Endothelial cell of umbilical vein (primary cell): ENCODE measurements at regions not wholly inside any gene's neighbourhood (a gene's known extent, or its start where the extent isn't known, plus 50 kb on each side); places are given as distances from the start of the nearest gene placed in this dataset.
"Not testable (repeated sequence)": the region's sequence is repeated elsewhere in the genome, so short reads cannot be mapped to it uniquely, and the experiment has no call there.

ENCODE experiments used
- BruUV-seq: library from RNA; stranded (reverse); fragments of 400-500 nt; replicated peaks from 2 replicates; lab custom pipeline; 2021; lab: Mats Ljungman, UMichigan
- CTCF ChIA-PET: fragments of 300-600, 350-600 bp; sonication (Branson Sonifier 250); formaldehyde crosslinking; loops from one replicate; lab custom pipeline; 2021; ENCODE audit warnings: antibody characterized with exemption, inconsistent platforms; lab: Charles Lee
- POLR2A ChIA-PET: fragments of 300-600, 350-600 bp; sonication (Branson Sonifier 250); formaldehyde crosslinking; loops from one replicate; lab custom pipeline; 2021; ENCODE audit warnings: antibody characterized with exemption, inconsistent platforms; lab: Charles Lee
- DNase-seq: peaks from one replicate; pipeline ENCODE4 v3.0.0-alpha.2; 2011; ENCODE audit warnings: low read depth, low spot score
- FAIRE-seq: peaks from 2 replicates; lab custom pipeline; 2011; peaks lifted over from hg19 to GRCh38; lab: Jason Lieb, UNC
- H2AFZ ChIP-seq: 2 replicates; pipeline ENCODE4 v1.6.0; 2012; ENCODE audit warnings: low read depth, low read length, control low read depth, inconsistent platforms
- H3K27ac ChIP-seq: 2 replicates; pipeline ENCODE4 v1.5.1; 2011; ENCODE audit warnings: low read depth, mild to moderate bottlenecking, control low read depth, low read length, moderate library complexity; ENCODE audit not compliant: insufficient read depth
- H3K27me3 ChIP-seq, 2 experiments: 2 replicates each; pipeline versions ENCODE4 v1.6.0 to v1.6.1; 2011; ENCODE audit warnings: low read length in 2 of 2, mixed read lengths in 1 of 2; ENCODE audit not compliant: control insufficient read depth in 2 of 2, insufficient read depth in 2 of 2
- H3K36me3 ChIP-seq, 2 experiments: 2 replicates in 1 of 2; 3 replicates in 1 of 2; pipeline ENCODE4 v1.5.1; 2011; ENCODE audit warnings: low read length in 2 of 2, mild to moderate bottlenecking in 1 of 2, moderate library complexity in 1 of 2; ENCODE audit not compliant: control insufficient read depth in 2 of 2, insufficient read depth in 2 of 2; ENCODE audit errors: extremely low read depth in 1 of 2
- H3K4me1 ChIP-seq: 3 replicates; pipeline ENCODE4 v1.5.1; 2011; ENCODE audit warnings: mild to moderate bottlenecking, low read length; ENCODE audit not compliant: control insufficient read depth, insufficient read depth; ENCODE audit errors: extremely low read depth
- H3K4me2 ChIP-seq: 2 replicates; pipeline ENCODE4 v1.6.1; 2011; ENCODE audit warnings: low read length, control low read depth, mixed read lengths; ENCODE audit not compliant: insufficient read depth
- H3K4me3 ChIP-seq, 3 experiments: fragments of 200-600 bp in 1 of 3; sonication (generic), shearing (Covaris generic) in 1 of 3; replicated peaks in 1 of 3; 2 replicates each; pipeline ENCODE4 v1.5.1; 2011 to 2016; ENCODE audit warnings: control low read depth in 3 of 3, low read length in 3 of 3, mild to moderate bottlenecking in 2 of 3, inconsistent platforms in 1 of 3, low read depth in 1 of 3, moderate library complexity in 1 of 3; ENCODE audit not compliant: insufficient read depth in 1 of 3
- H3K79me2 ChIP-seq: 2 replicates; pipeline ENCODE4 v1.6.0; 2012; ENCODE audit warnings: low read length, inconsistent platforms; ENCODE audit not compliant: control insufficient read depth, insufficient read depth
- H3K9ac ChIP-seq: replicated peaks from 2 replicates; pipeline ENCODE3; 2011; ENCODE audit warnings: low read length, control low read depth; ENCODE audit not compliant: insufficient read depth; ENCODE audit errors: extremely low read depth
- H3K9me1 ChIP-seq: replicated peaks from 3 replicates; pipeline ENCODE4 v1.6.0; 2011; ENCODE audit warnings: mild to moderate bottlenecking, low read length; ENCODE audit not compliant: control insufficient read depth, insufficient read depth; ENCODE audit errors: extremely low read depth
- H3K9me3 ChIP-seq: replicated peaks from 2 replicates; pipeline ENCODE4 v1.5.1; 2012; ENCODE audit warnings: low read length, inconsistent platforms; ENCODE audit not compliant: control insufficient read depth, insufficient read depth
- H4K20me1 ChIP-seq: replicated peaks from 2 replicates; pipeline ENCODE3; 2011; ENCODE audit warnings: mild to moderate bottlenecking, low read length; ENCODE audit not compliant: control insufficient read depth, insufficient read depth; ENCODE audit errors: extremely low read depth
- CTCF ChIP-seq, 2 donors: IDR thresholded peaks; 1 replicate in 1 of 2; 2 replicates in 1 of 2; pipeline ENCODE4 v1.5.1; 2011; ENCODE audit warnings: low read length in 2 of 2, mild to moderate bottlenecking in 2 of 2, moderate library complexity in 2 of 2, control low read depth in 1 of 2, inconsistent platforms in 1 of 2, low read depth in 1 of 2; ENCODE audit not compliant: insufficient read depth in 1 of 2; ENCODE audit errors: extremely low read depth in 1 of 2
- GATA2 ChIP-seq: IDR thresholded peaks from 2 replicates; pipeline ENCODE4 v1.7.0; 2011; ENCODE audit warnings: low read depth, mild to moderate bottlenecking, moderate library complexity, mixed read lengths, low read length; ENCODE audit not compliant: insufficient read length, insufficient read depth
- JUN ChIP-seq: IDR thresholded peaks from 2 replicates; pipeline ENCODE4 v1.6.1; 2011; ENCODE audit warnings: borderline replicate concordance, low read depth; ENCODE audit not compliant: insufficient read length, insufficient read depth
- MAX ChIP-seq: IDR thresholded peaks from 2 replicates; pipeline ENCODE4 v1.6.1; 2011; ENCODE audit not compliant: insufficient read depth, insufficient read length
- MYC ChIP-seq: IDR thresholded peaks from one replicate; pipeline ENCODE4 v1.6.1; 2011; ENCODE audit warnings: mild to moderate bottlenecking, low read depth, low read length
- POLR2A ChIP-seq: IDR thresholded peaks from 2 replicates; pipeline ENCODE4 v1.6.1; 2012; ENCODE audit warnings: low read depth, mild to moderate bottlenecking, control low read depth, low read length
- dilution Hi-C: fragments of 300-500 bp; cut with MboI; formaldehyde crosslinking; loops from one replicate; pipeline ENCODE4 v1.15.0; 2019; ENCODE audit warnings: low sequenced_read_pairs; ENCODE audit not compliant: extremely low pct_ligation_motif_present
- intact Hi-C: fragments of 100-400 bp; cut with micrococcal nuclease; formaldehyde crosslinking; loops from one replicate; pipeline ENCODE4 v1.10.0; 2022

GRCh38 chr14:39499514-39499913, 67.3 kb upstream of the FBXO33 start:
- CTCF ChIA-PET = no interaction called here
- no TSS peak for BruUV-seq
- FAIRE-seq = no peak

GRCh38 chr14:39497677-39498076, 65.4 kb upstream of the FBXO33 start:
- dilution Hi-C loops, H3K36me3 ChIP-seq, intact Hi-C loops, H2AFZ ChIP-seq, H3K4me1 ChIP-seq, FAIRE-seq, H3K4me2 ChIP-seq, H4K20me1 ChIP-seq, H3K9ac ChIP-seq, H3K4me3 ChIP-seq, H3K79me2 ChIP-seq, H3K27ac ChIP-seq, BruUV-seq, DNase-seq, H3K27me3 ChIP-seq, H3K9me1 ChIP-seq, H3K9me3 ChIP-seq, POLR2A ChIA-PET: not testable (repeated sequence)
- CTCF ChIA-PET = interaction anchor here (0.7 kb wide), 1 partner anchor 482 kb away, joined by 4 read pairs; no protein-coding TSS in a partner anchor

More at GRCh38 chr14:39499514-39499913, 67.3 kb upstream of the FBXO33 start:
- Histone ChIP-seq H3K9ac (no peak overlapping the region), H3K4me2 (no peak overlapping the region), H3K9me1 (no peaks in the 10 kb centered on the region), H3K27ac (no peak overlapping the region), H3K79me2 (no peaks in the 10 kb centered on the region), H4K20me1 (no peaks in the 10 kb centered on the region), H3K27me3 (no peaks in the 10 kb centered on the region), H3K4me3 (no peak overlapping the region), H3K4me1 (no peaks in the 10 kb centered on the region), H2AFZ (no peak overlapping the region), H3K36me3 (no peaks in the 10 kb centered on the region), H3K9me3 (no peaks in the 10 kb centered on the region)
- dilution Hi-C loops (no loop called here), intact Hi-C loops (no loop called here)
- POLR2A ChIA-PET = no interaction called here
- no peak for DNase-seq
- TF ChIP-seq MAX (no peak), CTCF (IDR thresholded peaks at IDR 0.05; ENCODE audit: extremely low read depth in 1 of 2, insufficient read depth in 1 of 2, low read depth in 1 of 2, low read length in 2 of 2) (no peak), JUN (no peak), POLR2A (no peak), MYC (no peak), GATA2 (no peak)
